ENCODE measurements at regions not wholly inside any gene's neighbourhood (a gene's known extent, or its start where the extent isn't known, plus 50 kb on each side); places are given as distances from the start of the nearest gene placed in this dataset.
A peak's percentile ranks its signal among the peaks of the same experiment; 100 is the strongest.

- H3K27ac ChIP-seq (ENCODE audit: low read depth in 1 of 2, low read length in 1 of 2), result no peak overlapping the region
- no peak overlapping the region for H3K9ac ChIP-seq (ENCODE audit: insufficient read depth in 1 of 2, low read length in 2 of 2)
- H3K4me1 ChIP-seq (ENCODE audit: control insufficient read depth in 5 of 5, insufficient read depth in 5 of 5, low read length in 5 of 5), result no peaks in the 10 kb centered on the region
- no peaks in the 10 kb centered on the region for H3K27me3 ChIP-seq (ENCODE audit: control insufficient read depth in 3 of 3, insufficient read depth in 3 of 3, low read length in 2 of 3)
- H3K4me3 ChIP-seq, result no peak overlapping the region
- no peaks in the 10 kb centered on the region for H3K36me3 ChIP-seq (ENCODE audit: control insufficient read depth in 4 of 4, insufficient read depth in 4 of 4, low read length in 4 of 4)
- DNase-seq, result peak in 1 of 3 donors; percentile 12
- 71 to 97% methylated on average over 1 of the region's 1 CpG for WGBS, 2 donors
- no peak for ATAC-seq (ENCODE audit: insufficient read depth, low FRiP score)
- no peaks in the 10 kb centered on the region for H3K9me3 ChIP-seq (ENCODE audit: control insufficient read depth in 4 of 4, insufficient read depth in 3 of 4, low read length in 3 of 4)
- TF ChIP-seq, protein P1, sequence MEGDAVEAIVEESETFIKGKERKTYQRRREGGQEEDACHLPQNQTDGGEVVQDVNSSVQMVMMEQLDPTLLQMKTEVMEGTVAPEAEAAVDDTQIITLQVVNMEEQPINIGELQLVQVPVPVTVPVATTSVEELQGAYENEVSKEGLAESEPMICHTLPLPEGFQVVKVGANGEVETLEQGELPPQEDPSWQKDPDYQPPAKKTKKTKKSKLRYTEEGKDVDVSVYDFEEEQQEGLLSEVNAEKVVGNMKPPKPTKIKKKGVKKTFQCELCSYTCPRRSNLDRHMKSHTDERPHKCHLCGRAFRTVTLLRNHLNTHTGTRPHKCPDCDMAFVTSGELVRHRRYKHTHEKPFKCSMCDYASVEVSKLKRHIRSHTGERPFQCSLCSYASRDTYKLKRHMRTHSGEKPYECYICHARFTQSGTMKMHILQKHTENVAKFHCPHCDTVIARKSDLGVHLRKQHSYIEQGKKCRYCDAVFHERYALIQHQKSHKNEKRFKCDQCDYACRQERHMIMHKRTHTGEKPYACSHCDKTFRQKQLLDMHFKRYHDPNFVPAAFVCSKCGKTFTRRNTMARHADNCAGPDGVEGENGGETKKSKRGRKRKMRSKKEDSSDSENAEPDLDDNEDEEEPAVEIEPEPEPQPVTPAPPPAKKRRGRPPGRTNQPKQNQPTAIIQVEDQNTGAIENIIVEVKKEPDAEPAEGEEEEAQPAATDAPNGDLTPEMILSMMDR (IDR thresholded peaks at IDR 0.05; ENCODE audit: control extremely low read depth, extremely low read depth), result no peak
Observed at GRCh38 chr4:105036991-105037390, 109.7 kb upstream of the TET2 start.

- no peak overlapping the region for H3K4me3 ChIP-seq
- no peaks in the 10 kb centered on the region for H3K4me1 ChIP-seq (ENCODE audit: control insufficient read depth in 5 of 5, insufficient read depth in 5 of 5, low read length in 5 of 5)
- H3K27me3 ChIP-seq (ENCODE audit: control insufficient read depth in 3 of 3, insufficient read depth in 3 of 3, low read length in 2 of 3), result no peaks in the 10 kb centered on the region
- no peaks in the 10 kb centered on the region for H3K36me3 ChIP-seq (ENCODE audit: control insufficient read depth in 4 of 4, insufficient read depth in 4 of 4, low read length in 4 of 4)
- no peak overlapping the region for H3K27ac ChIP-seq (ENCODE audit: low read depth in 1 of 2, low read length in 1 of 2)
- no peak for DNase-seq
- TF ChIP-seq, protein P1 (IDR thresholded peaks at IDR 0.05; ENCODE audit: control extremely low read depth, extremely low read depth), result no peak
- ATAC-seq (ENCODE audit: insufficient read depth, low FRiP score), result no peak
- no peak overlapping the region for H3K9ac ChIP-seq (ENCODE audit: insufficient read depth in 1 of 2, low read length in 2 of 2)
- peaks cover 0 to 4% (median 1%) of the 10 kb centered on the region in 4 donors for H3K9me3 ChIP-seq (ENCODE audit: control insufficient read depth in 4 of 4, insufficient read depth in 3 of 4, low read length in 3 of 4)
Observed at GRCh38 chr4:105042451-105042850, 104.2 kb upstream of the TET2 start.

DNA sequence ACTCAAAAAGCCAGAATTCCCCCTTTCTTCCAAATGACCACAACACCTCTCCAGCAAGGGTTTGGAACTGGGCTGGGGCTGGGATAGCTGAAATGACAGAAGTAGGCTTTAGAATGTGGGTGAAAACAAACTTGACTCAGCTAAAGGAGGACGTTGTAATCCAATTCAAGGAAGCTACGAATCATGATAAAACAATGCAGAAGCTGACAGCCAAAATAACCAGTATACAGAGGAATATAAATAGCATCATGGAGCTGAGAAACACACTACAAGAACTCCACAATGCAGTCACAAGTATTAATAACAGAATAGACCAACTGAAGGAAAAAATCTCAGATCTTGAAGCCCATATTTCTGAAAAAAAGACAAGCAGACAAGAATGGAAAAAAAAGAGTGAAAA is 95.8 kb upstream of the TET2 start:
- Histone ChIP-seq H3K36me3 (ENCODE audit: control insufficient read depth in 4 of 4, insufficient read depth in 4 of 4, low read length in 4 of 4) (no peaks in the 10 kb centered on the region), H3K27me3 (ENCODE audit: control insufficient read depth in 3 of 3, insufficient read depth in 3 of 3, low read length in 2 of 3) (no peaks in the 10 kb centered on the region), H3K9me3 (ENCODE audit: control insufficient read depth in 4 of 4, insufficient read depth in 3 of 4, low read length in 3 of 4) (no peaks in the 10 kb centered on the region), H3K9ac (ENCODE audit: insufficient read depth in 1 of 2, low read length in 2 of 2) (no peak overlapping the region), H3K4me3 (no peak overlapping the region), H3K27ac (ENCODE audit: low read depth in 1 of 2, low read length in 1 of 2) (no peak overlapping the region), H3K4me1 (ENCODE audit: control insufficient read depth in 5 of 5, insufficient read depth in 5 of 5, low read length in 5 of 5) (no peaks in the 10 kb centered on the region)
- ATAC-seq (ENCODE audit: insufficient read depth, low FRiP score), result no peak
- DNase-seq, result no peak
- TF ChIP-seq, protein P1 (IDR thresholded peaks at IDR 0.05; ENCODE audit: control extremely low read depth, extremely low read depth), result no peak
- 47 to 51% methylated on average over 2 of the region's 2 CpGs for WGBS, 2 donors

GRCh38 chr4:105057370-105058105 is 89.1 kb upstream of the TET2 start:
- TF ChIP-seq, protein P1 (IDR thresholded peaks at IDR 0.05; ENCODE audit: control extremely low read depth, extremely low read depth), result no peak
- no peak for DNase-seq
- H3K4me1 ChIP-seq (ENCODE audit: control insufficient read depth in 5 of 5, insufficient read depth in 5 of 5, low read length in 5 of 5), result peaks cover 0 to 6% (median 0%) of the 10 kb centered on the region in 5 donors
- no peaks in the 10 kb centered on the region for H3K36me3 ChIP-seq (ENCODE audit: control insufficient read depth in 4 of 4, insufficient read depth in 4 of 4, low read length in 4 of 4)
- no peak overlapping the region for H3K4me3 ChIP-seq
- WGBS, 2 donors, result 32 to 59% methylated on average over 5 of the region's 5 CpGs
- H3K9ac ChIP-seq (ENCODE audit: insufficient read depth in 1 of 2, low read length in 2 of 2), result no peak overlapping the region
- no peaks in the 10 kb centered on the region for H3K27me3 ChIP-seq (ENCODE audit: control insufficient read depth in 3 of 3, insufficient read depth in 3 of 3, low read length in 2 of 3)
- ATAC-seq (ENCODE audit: insufficient read depth, low FRiP score), result no peak
- H3K9me3 ChIP-seq (ENCODE audit: control insufficient read depth in 4 of 4, insufficient read depth in 3 of 4, low read length in 3 of 4), result no peaks in the 10 kb centered on the region
- no peak overlapping the region for H3K27ac ChIP-seq (ENCODE audit: low read depth in 1 of 2, low read length in 1 of 2)

All from lung (tissue), 11 donors.